Activated CD4-positive, alpha-beta T cell treated with anti-CD3 and anti-CD28 coated beads for 24 hours (primary cell): ENCODE measurements at regions not wholly inside any gene's neighbourhood (a gene's known extent, or its start where the extent isn't known, plus 50 kb on each side); places are given as distances from the start of the nearest gene placed in this dataset.
A peak's percentile ranks its signal among the peaks of the same experiment; 100 is the strongest.

Experiments
- DNase-seq, 2 donors: peaks; one replicate each; pipeline ENCODE4 v3.0.0-alpha.2; 2020; ENCODE audit warnings: low read depth in 2 of 2

DNA sequence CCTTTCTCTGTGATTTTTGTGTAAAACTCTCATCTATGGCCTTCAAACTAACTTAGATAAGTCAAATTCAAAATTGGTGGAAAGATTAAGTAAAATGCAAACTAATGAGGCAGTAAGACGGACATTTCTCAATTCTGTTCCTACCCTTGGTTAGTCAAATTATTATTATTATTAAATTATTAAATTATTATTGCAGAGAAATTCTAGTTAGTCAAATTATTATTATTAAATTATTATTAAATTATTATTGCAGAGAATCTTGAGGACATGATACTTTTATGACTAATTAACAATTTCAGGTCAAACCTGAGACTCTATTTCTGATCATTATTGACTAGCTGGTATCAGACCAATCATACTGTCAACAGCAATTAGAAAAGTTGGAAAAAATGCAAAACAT, 845.0 kb upstream of the NECTIN3 start:
- no peak for DNase-seq

DNA sequence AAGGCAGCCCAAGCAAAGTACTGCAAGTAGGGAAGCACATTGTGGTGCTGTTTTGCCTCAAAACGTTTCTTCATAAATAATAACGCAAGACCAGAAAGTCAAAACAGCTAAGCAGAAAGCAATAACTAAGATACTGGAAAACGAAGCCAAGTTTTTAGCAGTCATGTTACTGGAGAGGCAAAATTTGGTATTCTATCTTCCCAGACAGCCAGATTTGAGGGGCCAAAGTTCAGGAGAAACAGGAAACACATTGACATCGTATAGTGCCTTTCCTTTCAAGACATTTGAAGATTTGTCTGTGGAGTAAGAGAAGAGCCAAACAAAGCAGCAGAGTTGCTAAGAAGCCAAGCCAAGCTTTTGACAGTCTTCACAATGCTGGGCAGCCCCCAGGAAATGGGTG, 843.6 kb upstream of the NECTIN3 start:
- DNase-seq = no peak

DNA sequence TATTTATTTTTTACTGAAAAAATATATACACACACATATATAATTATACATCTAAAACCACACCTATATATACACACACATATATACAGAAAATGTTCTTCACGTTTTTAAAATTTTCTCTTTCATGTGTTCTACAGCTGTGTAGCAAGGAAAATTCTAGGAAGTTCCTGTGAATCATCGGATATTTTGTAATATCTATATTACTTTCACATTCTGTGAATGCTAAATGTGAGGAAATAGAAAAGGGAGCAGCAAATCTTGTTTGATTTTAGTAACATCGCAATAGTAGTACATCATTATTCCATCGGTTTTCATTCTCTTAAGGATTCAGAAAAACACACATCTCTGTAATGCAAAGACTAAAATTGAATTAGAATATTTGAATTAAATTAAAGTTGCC, 836.8 kb upstream of the NECTIN3 start:
- no peak for DNase-seq

DNA sequence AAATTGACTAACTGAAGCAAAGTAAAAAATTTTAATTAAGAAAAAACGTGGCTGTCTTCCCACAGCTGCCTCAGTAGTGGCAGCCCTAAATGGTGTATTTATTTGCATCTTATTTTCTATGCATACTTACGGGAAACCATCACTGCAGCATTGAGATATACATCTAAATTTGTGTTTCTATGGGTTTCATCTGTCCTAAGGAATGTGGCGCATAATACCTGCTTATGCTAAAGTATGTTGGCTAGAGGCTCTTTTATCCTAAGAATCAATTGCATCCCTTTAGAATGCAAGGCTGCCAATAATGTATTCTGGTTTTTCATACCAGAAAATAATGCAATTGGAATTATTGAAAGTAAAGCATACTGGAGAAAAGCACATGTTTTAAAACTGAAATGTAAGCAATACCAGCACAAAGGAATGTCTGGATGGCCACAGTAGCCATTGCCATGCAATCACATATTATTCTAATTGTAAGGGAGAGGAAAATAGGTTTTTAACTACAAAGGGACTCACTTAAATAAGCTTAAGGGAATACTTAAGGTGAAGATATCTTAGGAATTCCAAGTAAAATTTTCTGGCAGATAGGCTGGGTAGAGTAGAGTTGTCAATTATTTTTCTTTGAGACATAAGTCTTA, 834.5 kb upstream of the NECTIN3 start:
- no peak for DNase-seq

DNA sequence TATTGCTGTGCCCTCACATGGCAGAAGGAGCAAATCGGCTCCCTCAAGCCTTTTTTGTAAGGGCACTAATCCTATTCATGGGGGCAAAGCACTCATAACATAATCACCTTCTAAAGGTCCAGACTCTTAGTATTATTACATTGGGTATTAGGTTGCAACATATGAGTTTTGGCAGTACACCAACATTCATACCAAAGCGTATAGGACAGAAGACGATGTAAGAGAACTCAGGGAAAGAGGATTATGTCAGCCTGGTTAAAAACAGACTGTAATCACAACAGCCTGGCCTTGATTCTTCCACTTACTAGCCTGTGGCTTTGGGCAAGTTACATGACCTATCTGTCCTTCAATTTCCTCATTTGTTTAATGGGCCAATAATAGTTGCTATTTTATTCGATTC, 828.5 kb upstream of the NECTIN3 start:
- no peak for DNase-seq

DNA sequence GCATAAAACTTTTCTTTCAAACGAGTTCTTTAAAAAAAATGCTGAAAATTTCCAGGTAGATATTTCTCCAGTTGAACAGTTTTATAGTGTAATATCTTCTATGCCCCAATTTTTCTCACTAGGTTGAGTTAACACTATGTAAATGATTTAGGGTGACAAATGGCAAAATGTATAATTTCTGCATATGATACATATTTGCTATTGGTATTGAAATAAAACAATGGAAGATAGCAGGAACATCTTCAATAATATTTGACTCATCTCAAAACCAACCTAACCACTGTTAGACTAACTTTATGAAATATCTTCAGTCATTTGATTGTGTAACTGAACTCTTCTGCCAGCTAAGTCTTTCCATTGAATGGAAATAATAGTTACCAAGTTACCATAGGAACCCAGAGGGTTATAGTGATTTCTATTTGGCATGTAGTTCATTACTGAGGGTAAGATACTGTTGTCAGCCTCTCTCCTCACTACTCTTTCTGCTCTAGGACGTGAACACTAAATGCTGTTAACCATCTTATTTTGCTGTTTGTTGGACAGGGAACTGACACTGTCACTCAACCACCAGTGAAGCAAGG, 824.7 kb upstream of the NECTIN3 start:
- DNase-seq = no peak

DNA sequence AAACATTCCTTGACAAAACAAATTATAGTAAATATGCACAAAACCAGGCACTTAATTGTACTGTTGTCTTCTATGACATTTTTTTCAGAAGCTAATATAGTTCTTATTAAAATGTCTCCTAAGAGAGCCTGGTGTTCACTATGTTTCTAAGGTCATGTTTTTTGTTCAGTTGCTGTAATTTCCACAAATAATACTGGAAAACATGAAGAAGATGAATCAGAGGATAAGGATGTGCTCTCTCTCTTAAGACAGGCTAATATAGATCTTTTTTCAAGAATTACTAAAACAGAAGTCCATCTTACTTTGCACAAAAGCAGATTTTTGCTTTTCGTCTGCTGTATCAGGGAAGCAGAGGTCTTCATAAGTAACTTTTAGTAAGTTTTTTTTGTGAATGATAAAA, 823.0 kb upstream of the NECTIN3 start:
- no peak for DNase-seq

DNA sequence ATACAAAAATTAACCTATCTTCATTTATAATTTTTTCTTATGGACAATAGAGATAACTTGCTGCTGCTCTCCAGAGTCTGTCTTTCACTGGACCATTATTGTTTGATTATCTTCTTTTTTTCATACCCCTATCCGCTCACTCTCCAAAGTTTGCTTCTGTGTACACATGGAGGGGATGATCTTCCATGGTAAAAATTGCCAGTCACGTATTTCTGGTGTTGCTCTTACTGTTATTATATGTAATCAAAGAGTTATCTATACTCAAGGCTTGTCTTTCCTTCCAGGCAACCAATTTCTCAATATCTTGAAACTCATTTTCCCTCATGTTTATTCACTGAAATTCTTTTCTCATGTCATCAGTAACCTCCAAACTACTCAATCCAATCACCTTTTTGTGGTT, 817.8 kb upstream of the NECTIN3 start:
- no peak for DNase-seq

DNA sequence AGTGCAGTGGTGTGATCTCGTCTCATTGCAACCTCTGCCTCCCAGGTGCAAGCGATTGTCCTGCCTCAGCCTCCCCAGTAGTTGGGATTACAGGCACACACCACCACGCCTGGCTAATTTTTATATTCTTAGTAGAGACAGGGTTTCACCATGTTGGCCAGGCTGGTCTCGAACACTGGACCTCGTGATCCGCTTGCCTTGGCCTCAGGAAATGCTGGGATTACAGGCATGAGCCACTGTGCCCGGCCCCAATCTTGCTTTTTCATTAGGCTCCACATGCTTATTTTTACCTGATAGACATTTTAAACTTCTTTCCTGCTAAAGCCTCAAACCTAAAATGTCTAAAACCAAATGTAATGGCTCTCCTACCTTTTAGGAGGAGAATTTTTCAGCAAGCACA, 817.0 kb upstream of the NECTIN3 start:
- no peak for DNase-seq

DNA sequence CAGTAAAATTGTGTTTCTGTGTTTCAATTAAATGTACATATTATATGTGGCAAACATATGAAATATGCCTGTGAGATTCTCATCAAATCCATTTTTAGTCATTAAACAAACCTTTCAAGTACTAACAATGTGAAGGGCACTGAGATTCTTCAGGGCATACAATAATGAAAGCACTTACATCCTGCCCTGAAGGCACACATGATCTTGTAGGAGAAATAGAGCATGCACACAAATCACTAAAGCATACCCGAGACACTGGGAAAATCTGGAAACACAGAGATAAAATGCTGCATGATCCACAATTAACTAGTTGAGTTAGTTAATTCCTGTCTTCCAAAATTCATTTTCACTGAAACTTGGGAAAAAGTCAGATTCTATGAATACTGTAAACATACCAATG, 810.5 kb upstream of the NECTIN3 start:
- DNase-seq = no peak

DNA sequence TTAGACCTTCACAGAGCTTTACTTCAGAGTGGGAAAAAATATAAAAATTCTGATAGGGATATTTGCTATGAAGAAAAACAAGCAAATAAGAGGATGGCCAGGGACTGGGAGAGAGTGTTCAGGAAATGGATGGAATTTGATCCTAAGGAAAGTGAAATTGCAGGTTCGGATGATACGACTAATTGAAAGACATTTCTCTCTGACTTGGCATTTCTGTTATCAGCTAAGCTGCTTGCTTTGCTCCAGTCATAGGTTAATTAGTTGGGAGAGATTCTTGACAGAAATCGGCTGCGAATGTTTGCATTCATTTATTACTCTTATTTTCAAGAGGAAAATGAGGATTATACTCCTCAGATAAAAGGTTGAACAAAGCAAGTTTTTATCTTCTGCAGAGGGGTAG, 808.7 kb upstream of the NECTIN3 start:
- DNase-seq = no peak

DNA sequence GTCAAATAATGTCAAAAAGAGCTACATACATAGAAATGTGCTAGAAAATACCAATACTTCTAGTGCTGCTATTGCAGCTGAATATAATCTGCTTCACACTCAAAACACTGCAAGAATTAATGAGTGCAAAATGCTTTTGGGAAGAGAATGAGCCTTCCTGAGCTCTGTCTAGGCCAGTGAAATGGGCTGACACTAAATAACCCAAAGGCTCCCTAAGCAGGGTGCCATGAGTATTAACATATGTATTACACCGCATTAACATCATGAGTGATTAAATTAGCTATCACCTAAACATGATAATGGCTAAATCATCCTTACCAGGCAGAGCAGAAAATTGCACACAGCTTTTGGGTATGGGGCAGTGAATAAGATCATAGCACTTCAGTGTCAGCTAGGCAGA, 806.3 kb upstream of the NECTIN3 start:
- DNase-seq = no peak

DNA sequence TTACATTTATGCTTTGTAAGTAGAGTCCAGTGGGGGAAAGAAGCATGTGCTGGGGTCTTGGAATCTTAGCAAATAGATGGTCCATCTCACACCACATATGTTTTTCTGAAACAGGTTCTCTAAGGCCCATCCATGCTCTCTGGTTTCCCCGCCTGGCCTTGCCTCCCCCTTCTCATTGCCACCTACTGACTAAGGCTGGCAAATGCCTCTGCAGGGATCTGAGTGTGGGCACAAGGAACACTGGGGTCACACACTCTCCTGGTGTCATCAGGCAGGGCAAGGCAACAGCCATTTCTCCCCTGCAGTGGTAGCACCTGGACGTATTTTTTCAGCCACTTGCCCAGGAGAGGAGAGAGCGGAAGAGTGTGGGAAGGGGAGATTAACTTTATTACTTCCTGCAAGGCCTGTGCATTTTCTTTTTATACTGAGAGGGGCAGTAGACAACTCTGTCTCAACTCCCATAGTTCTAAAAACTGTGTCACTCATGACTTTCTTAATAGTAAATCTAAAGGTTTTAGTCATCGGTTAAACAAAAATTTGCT, 804.2 kb upstream of the NECTIN3 start:
- no peak for DNase-seq

DNA sequence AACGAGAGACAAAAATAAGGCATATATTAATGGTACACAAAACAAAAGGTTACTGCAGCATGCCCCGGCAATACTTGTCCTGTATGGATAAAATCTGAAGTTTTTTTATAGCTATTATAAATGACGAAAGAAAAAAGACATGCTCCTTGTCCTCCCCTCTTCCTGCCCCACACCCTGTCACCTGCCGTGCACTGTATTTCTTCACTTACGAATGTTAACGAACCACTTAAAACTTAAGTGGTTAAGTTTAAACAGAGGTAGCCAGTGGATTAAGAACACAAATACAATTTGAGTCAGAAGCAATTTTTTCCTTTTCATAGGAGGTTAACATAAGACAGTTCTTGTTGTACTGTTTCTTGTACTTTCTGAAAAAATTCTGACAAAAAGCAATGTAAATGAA, 799.1 kb upstream of the NECTIN3 start:
- DNase-seq = no peak

DNA sequence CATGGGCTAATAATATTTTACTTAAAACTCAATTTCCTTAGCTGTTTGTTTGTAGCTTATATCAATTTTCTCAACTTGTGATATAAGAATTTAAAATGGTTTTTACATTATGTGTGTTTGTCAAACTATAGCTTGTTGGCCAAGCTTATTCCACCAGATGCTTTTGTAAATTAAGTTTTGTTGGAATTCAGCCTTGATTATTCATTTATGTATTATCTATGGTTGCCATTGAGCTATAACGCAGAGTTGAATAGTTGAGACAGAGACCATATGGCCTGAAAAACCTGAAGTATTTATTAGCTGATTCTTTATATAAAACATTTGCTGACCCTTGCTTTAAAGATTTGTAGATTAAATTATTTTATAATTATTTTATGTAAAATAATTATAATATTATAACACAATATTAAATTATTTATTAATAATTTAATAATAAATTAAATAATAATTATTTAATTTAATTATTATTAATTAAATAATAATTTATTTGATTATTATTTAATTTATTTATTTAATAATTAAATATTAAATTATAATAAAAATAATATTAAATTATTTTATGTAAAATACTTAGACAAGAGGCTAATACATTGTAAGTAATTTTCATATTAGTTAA, 779.6 kb upstream of the NECTIN3 start:
- no peak for DNase-seq

DNA sequence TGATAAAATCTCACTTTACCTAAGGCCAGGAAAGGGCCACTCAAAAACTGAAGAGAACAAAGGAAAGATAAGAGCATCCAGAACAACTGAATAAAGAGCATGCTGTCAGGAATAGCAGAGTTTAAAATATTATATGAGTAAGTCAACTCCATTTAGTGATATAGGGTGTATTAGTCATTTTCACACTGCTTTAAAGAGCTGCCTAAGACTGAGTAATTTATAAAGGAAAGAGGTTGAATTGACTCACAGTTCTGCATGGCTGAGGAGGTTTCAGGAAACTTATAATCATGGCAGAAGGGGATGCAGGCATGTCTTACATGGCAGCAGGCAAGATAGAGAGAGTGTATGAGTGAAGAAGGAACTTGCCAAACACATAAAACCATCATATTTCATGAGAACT, 778.0 kb upstream of the NECTIN3 start:
- no peak for DNase-seq

DNA sequence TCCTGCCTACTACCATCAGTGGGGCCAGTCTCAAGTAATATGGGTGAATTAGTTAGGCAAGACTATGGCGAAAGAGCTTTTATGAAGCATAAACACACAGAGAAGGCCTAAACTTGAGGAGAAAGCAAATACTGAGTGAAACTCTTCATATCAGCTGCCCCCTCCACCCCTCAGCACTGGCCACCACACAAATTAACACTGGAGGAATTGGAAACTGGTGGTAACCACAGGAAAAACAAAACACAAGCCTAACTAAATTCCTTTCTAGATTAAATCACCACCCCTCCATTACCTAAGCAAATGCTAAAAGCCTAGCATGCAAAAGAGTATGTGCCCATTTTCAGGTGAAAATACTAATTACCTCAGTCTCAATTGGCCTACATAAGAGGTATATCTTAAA, 774.7 kb upstream of the NECTIN3 start:
- no peak for DNase-seq

DNA sequence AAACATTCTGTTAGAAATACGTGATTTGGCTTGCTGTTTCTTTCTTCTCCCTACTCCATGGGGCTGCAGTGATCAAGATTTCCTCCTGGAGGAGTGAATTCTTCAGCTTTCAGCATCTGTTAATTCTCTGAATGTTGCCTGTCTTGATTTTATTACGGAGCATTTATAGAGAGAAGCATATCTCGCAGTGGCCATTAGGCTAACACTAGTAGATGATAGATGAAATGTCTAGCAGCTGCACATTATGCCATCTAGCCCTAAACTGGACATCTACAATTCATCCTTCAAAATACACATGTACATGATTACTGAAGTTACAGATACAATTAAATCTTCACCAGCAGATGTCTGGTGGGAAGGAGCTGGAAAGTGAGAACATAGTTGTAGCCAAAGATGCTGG, 769.8 kb upstream of the NECTIN3 start:
- DNase-seq = no peak

DNA sequence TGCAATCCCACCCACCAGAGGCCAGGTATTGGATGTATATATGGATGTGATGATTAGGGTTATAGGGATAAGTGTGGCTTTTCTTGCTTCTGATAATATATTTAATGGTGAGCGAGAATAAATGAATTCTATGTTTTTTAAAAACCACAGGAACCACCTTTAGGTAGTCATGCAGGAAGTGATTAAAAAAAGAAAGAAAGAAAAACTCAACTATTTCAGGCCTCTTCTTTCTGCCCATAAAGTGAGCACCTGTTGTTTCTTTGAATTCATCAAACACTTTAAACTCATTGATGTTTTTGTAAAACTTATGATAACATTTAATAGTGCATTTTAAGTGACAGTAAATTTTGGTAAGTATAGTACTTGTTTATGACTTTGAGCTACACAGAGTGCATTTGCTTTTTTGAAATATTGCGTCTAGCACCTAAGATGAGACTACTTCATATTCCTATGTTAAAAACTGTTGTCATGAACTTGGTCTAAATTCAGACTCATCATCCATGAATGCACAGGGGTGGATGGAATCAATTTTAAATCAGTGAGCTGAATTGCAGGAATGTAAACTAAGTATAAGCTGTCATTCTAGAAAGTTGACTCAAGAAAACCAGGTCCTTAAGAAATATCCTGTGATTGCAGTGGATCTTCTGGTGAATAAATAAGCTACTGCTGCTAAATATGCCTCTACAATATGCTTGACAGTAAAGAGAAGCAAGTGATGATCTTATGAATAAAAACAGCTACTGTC, 764.4 kb upstream of the NECTIN3 start:
- no peak for DNase-seq

DNA sequence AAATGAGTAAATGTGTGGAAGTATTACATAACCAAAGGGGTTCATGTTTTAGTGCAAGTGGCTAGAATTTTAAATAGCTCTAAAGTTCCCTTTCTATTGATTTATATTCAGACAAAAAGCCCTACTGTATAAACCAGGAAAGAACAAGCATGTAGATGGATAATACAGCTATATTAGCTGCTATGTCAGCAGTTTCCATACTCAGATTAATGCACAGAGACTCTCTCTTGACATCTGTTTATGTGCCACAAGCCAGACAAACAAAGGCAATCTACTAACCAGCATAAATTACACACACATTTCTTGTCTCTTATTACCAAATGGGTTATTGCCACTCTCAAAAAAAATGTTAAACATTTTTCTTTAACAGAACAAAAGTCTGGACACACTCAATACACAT, 760.1 kb upstream of the NECTIN3 start:
- DNase-seq = no peak

DNA sequence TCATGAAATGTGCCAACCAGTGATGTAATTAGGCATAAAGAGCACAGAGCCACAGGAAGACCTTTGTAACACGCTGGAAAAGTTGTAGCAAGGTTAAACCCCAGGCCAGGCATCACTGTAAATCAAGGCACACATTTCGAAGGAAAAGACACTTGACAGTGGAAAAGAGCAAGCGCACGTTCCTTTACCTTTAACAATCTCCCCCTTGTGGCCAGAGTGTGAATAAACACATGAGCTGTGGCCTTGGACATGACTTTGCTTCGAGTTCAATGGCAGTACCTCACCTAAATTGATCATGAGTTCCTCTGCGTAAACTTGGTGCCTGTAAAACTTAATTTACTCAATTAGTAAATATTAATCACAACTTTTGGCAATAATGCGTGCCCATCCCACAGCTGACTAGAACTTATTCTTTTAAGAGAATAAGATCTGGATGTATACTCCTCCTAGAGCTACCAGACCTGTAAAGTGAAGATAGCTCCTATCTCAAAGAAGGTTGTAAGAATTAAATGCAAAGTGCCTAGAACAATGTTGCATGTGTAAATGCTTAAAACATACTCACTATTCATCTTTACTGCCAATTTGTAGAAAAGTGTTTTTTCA, 757.0 kb upstream of the NECTIN3 start:
- DNase-seq = peak; percentile 21 to 46

DNA sequence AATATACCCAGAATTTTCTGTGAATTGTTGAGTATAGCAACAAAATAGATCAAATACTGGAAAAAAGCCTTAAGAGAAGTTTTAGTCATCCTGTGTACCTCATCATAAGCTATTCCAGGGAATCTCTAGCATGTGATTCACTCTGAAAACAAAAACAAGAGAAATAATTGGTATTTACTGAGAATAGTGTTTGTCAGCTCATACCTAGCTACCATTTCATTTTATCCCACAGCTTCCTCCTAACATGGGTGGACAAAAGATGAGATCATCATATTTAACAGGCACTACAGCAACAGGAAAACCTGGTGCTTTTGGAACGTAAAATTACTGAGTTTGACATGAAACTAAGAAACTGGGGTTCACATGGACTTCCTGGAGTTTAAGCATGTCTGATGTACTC, 753.5 kb upstream of the NECTIN3 start:
- no peak for DNase-seq
